K562 (cell line): ENCODE measurements at regions not wholly inside any gene's neighbourhood (a gene's known extent, or its start where the extent isn't known, plus 50 kb on each side); places are given as distances from the start of the nearest gene placed in this dataset.

Source experiments
- ARID3A ChIP-seq: IDR thresholded peaks from 2 replicates; pipeline ENCODE4 v1.6.1; 2012; ENCODE audit warnings: low read depth, low read length, improper control_type of control experiment, borderline replicate concordance
- CBX1 ChIP-seq: sonication (generic); IDR thresholded peaks from 2 replicates; pipeline ENCODE4 v1.6.1; 2016; ENCODE audit warnings: antibody characterized with exemption, low read depth, mild to moderate bottlenecking
- CSDE1 ChIP-seq, 2 experiments: fragments of 450-650 bp; IDR thresholded peaks; 2 replicates each; pipeline ENCODE4 v1.6.1; 2016; ENCODE audit warnings: mild to moderate bottlenecking in 1 of 2
- CTBP1 ChIP-seq: fragments of 450-650 bp; IDR thresholded peaks from 2 replicates; pipeline ENCODE4 v1.6.1; 2016; ENCODE audit warnings: borderline replicate concordance
- DDX20 ChIP-seq: fragments of 450-650 bp; IDR thresholded peaks from 2 replicates; pipeline ENCODE4 v1.6.1; 2016; ENCODE audit warnings: missing genetic modification characterization, low read depth, mild to moderate bottlenecking, missing compliant biosample characterization, moderate library complexity
- DLX4 ChIP-seq: fragments of 250-450 bp; sonication (Bioruptor Pico); IDR thresholded peaks from 2 replicates; pipeline ENCODE4 v1.6.1; 2021; ENCODE audit warnings: mild to moderate bottlenecking
- EHMT2 ChIP-seq: fragments of 450-650 bp; IDR thresholded peaks from 2 replicates; pipeline ENCODE4 v1.6.1; 2018; ENCODE audit warnings: antibody characterized with exemption
- HLTF ChIP-seq: fragments of 450-650 bp; IDR thresholded peaks from 2 replicates; pipeline ENCODE4 v1.6.1; 2016
- MAFG ChIP-seq: fragments of 450-650 bp; conservative IDR thresholded peaks from 2 replicates; pipeline ENCODE4 v1.6.1; 2016; ENCODE audit warnings: missing genetic modification characterization, missing compliant biosample characterization
- MTA2 ChIP-seq: fragments of 450-650 bp; IDR thresholded peaks from 2 replicates; pipeline ENCODE4 v1.6.1; 2016; ENCODE audit warnings: low read depth
- MYC ChIP-seq, 2 experiments: fragments of 250-450 bp in 1 of 2; sonication (Bioruptor Pico) in 1 of 2; IDR thresholded peaks; 2 replicates each; pipeline versions ENCODE4 v1.5.1 to v1.6.1; 2012 to 2021; ENCODE audit warnings: low read depth in 2 of 2, borderline replicate concordance in 1 of 2, improper control_type of control experiment in 1 of 2, low read length in 1 of 2, mild to moderate bottlenecking in 1 of 2, moderate library complexity in 1 of 2
- PTRF ChIP-seq: fragments of 450-650 bp; IDR thresholded peaks from 2 replicates; pipeline ENCODE4 v1.6.1; 2016; ENCODE audit warnings: mild to moderate bottlenecking, missing genetic modification characterization, missing compliant biosample characterization
- RB1 ChIP-seq: fragments of 450-650 bp; IDR thresholded peaks from 2 replicates; pipeline ENCODE4 v1.6.1; 2017; ENCODE audit warnings: low read depth, mild to moderate bottlenecking
- SRSF7 ChIP-seq: fragments of 200-400 bp; formaldehyde crosslinking; optimal IDR thresholded peaks from 2 replicates; pipeline ENCODE3; 2017; ENCODE audit warnings: mild to moderate bottlenecking, low read depth, low read length
- TBL1XR1 ChIP-seq, 2 experiments: IDR thresholded peaks; 2 replicates each; pipeline ENCODE4 v1.6.1; 2012; ENCODE audit warnings: improper control_type of control experiment in 2 of 2, low read length in 2 of 2, mild to moderate bottlenecking in 1 of 2
- TEAD2 ChIP-seq: fragments of 450-650 bp; IDR thresholded peaks from 2 replicates; pipeline ENCODE4 v1.6.1; 2016; ENCODE audit warnings: missing genetic modification characterization, control low read depth, missing compliant biosample characterization
- ZNF436 ChIP-seq: fragments of 250-450, 450-650 bp; sonication (Bioruptor Pico); formaldehyde crosslinking; IDR thresholded peaks from 2 replicates; pipeline ENCODE4 v1.7.0; 2020; ENCODE audit warnings: mild to moderate bottlenecking
- TF ChIP-seq, protein P1 (sequence below): fragments of 250-450 bp; sonication (Bioruptor Pico); IDR thresholded peaks from 2 replicates; pipeline ENCODE4 v1.4.0; 2020; ENCODE audit warnings: mild to moderate bottlenecking, moderate library complexity
- TF ChIP-seq, protein P2 (sequence below): fragments of 250-450 bp; sonication (Bioruptor Pico); IDR thresholded peaks from 2 replicates; pipeline ENCODE4 v1.5.0; 2020; ENCODE audit warnings: mild to moderate bottlenecking, borderline replicate concordance
- TF ChIP-seq, protein P3 (sequence below), 2 experiments: fragments of 450-650 bp; IDR thresholded peaks; 2 replicates each; pipeline ENCODE4 v1.6.1; 2018; ENCODE audit warnings: mild to moderate bottlenecking in 2 of 2, low read depth in 1 of 2; ENCODE audit not compliant: partially characterized antibody in 2 of 2

- TF ChIP-seq PTRF (tag) (no peak), ARID3A (peak; percentile 35; the same call in 1 of the 2 replicates), MYC (IDR thresholded peaks at IDR 0.05; ENCODE audit: low read depth, low read length) (no peak), MYC (CRISPR knock-in tag; IDR thresholded peaks at IDR 0.05; ENCODE audit: borderline replicate concordance, low read depth) (no peak), EHMT2 (no peak), DLX4 (no peak), CBX1 (no peak), DDX20 (no peak), RB1 (no peak), TEAD2 (tag) (no peak), CSDE1 (IDR thresholded peaks at IDR 0.05) (no peak), CTBP1 (peak; percentile 41; the same call in 1 of the 2 replicates), TBL1XR1 (IDR thresholded peaks at IDR 0.05; ENCODE audit: low read length in 2 of 2) (0 out of 4 replicates have a peak, but pooled peaks of 1 of the 2 experiments have one; percentile 8), MAFG (tag) (no peak), SRSF7 (no peak), HLTF (no peak), MTA2 (no peak), ZNF436 (CRISPR knock-in tag) (no peak)
- TF ChIP-seq, protein P1, sequence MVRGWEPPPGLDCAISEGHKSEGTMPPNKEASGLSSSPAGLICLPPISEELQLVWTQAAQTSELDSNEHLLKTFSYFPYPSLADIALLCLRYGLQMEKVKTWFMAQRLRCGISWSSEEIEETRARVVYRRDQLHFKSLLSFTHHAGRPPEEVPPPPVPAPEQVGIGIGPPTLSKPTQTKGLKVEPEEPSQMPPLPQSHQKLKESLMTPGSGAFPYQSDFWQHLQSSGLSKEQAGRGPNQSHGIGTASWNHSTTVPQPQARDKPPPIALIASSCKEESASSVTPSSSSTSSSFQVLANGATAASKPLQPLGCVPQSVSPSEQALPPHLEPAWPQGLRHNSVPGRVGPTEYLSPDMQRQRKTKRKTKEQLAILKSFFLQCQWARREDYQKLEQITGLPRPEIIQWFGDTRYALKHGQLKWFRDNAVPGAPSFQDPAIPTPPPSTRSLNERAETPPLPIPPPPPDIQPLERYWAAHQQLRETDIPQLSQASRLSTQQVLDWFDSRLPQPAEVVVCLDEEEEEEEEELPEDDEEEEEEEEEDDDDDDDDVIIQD: no peak
- TF ChIP-seq, protein P2, sequence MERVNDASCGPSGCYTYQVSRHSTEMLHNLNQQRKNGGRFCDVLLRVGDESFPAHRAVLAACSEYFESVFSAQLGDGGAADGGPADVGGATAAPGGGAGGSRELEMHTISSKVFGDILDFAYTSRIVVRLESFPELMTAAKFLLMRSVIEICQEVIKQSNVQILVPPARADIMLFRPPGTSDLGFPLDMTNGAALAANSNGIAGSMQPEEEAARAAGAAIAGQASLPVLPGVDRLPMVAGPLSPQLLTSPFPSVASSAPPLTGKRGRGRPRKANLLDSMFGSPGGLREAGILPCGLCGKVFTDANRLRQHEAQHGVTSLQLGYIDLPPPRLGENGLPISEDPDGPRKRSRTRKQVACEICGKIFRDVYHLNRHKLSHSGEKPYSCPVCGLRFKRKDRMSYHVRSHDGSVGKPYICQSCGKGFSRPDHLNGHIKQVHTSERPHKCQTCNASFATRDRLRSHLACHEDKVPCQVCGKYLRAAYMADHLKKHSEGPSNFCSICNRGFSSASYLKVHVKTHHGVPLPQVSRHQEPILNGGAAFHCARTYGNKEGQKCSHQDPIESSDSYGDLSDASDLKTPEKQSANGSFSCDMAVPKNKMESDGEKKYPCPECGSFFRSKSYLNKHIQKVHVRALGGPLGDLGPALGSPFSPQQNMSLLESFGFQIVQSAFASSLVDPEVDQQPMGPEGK (CRISPR knock-in tag): no peak
- TF ChIP-seq, protein P3, sequence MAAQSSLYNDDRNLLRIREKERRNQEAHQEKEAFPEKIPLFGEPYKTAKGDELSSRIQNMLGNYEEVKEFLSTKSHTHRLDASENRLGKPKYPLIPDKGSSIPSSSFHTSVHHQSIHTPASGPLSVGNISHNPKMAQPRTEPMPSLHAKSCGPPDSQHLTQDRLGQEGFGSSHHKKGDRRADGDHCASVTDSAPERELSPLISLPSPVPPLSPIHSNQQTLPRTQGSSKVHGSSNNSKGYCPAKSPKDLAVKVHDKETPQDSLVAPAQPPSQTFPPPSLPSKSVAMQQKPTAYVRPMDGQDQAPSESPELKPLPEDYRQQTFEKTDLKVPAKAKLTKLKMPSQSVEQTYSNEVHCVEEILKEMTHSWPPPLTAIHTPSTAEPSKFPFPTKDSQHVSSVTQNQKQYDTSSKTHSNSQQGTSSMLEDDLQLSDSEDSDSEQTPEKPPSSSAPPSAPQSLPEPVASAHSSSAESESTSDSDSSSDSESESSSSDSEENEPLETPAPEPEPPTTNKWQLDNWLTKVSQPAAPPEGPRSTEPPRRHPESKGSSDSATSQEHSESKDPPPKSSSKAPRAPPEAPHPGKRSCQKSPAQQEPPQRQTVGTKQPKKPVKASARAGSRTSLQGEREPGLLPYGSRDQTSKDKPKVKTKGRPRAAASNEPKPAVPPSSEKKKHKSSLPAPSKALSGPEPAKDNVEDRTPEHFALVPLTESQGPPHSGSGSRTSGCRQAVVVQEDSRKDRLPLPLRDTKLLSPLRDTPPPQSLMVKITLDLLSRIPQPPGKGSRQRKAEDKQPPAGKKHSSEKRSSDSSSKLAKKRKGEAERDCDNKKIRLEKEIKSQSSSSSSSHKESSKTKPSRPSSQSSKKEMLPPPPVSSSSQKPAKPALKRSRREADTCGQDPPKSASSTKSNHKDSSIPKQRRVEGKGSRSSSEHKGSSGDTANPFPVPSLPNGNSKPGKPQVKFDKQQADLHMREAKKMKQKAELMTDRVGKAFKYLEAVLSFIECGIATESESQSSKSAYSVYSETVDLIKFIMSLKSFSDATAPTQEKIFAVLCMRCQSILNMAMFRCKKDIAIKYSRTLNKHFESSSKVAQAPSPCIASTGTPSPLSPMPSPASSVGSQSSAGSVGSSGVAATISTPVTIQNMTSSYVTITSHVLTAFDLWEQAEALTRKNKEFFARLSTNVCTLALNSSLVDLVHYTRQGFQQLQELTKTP (IDR thresholded peaks at IDR 0.05; ENCODE audit: low read depth in 1 of 2, partially characterized antibody in 2 of 2): no peak
Measured at GRCh38 chr3:193879864-193880242, 256.1 kb upstream of the HES1 start (continued).
